ENCODE measurements at regions not wholly inside any gene's neighbourhood (a gene's known extent, or its start where the extent isn't known, plus 50 kb on each side); places are given as distances from the start of the nearest gene placed in this dataset.

- no peak for TF ChIP-seq CTCF (IDR thresholded peaks at IDR 0.05)
- TF ChIP-seq ZFX (IDR thresholded peaks at IDR 0.05; ENCODE audit: borderline replicate concordance) = no peak
Measured at GRCh38 chr7:95710711-95711110, 61.6 kb upstream of the DYNC1I1 start.
